ENCODE measurements at regions not wholly inside any gene's neighbourhood (a gene's known extent, or its start where the extent isn't known, plus 50 kb on each side); places are given as distances from the start of the nearest gene placed in this dataset.

GRCh38 chr3:27826448-27826847 lies 104.3 kb upstream of the EOMES start:
- H3K4me3 Mint-ChIP-seq, result peak overlapping the region in 1 of 2 donors; percentile 23
- H3K9me3 Mint-ChIP-seq, result no peaks in the 10 kb centered on the region
- peaks cover 21% of the 10 kb centered on the region in 2 donors for H3K4me1 Mint-ChIP-seq (ENCODE audit: low read depth in 2 of 2)
- H3K36me3 Mint-ChIP-seq (ENCODE audit: insufficient read depth), result no peaks in the 10 kb centered on the region
- ATAC-seq (replicated peaks), result peak; percentile 59
- H3K27ac Mint-ChIP-seq, result no peak overlapping the region
- no peaks in the 10 kb centered on the region for H3K27me3 Mint-ChIP-seq
- DNase-seq, result no peak

- Mint-ChIP-seq H3K27me3 (no peaks in the 10 kb centered on the region), H3K4me1 (ENCODE audit: low read depth in 2 of 2) (peaks cover 21% of the 10 kb centered on the region in 2 donors), H3K36me3 (ENCODE audit: insufficient read depth) (no peaks in the 10 kb centered on the region), H3K4me3 (no peak overlapping the region), H3K9me3 (peaks cover 0 to 2% of the 10 kb centered on the region in 2 donors), H3K27ac (no peak overlapping the region)
- DNase-seq, result no peak
- peak; percentile 32 for ATAC-seq (replicated peaks)
These were observed 104.9 kb upstream of the EOMES start for GRCh38 chr3:27827041-27827440.

- peaks cover 27 to 45% of the 10 kb centered on the region in 2 donors for H3K4me1 Mint-ChIP-seq (ENCODE audit: low read depth in 2 of 2)
- H3K9me3 Mint-ChIP-seq, result no peaks in the 10 kb centered on the region
- peak overlapping the region in 1 of 2 donors; percentile 36 for H3K4me3 Mint-ChIP-seq
- H3K36me3 Mint-ChIP-seq (ENCODE audit: insufficient read depth), result no peaks in the 10 kb centered on the region
- H3K27ac Mint-ChIP-seq, result peak overlapping the region in 1 of 2 donors; percentile 67
- no peaks in the 10 kb centered on the region for H3K27me3 Mint-ChIP-seq
- ATAC-seq (replicated peaks) (peak; percentile 86), DNase-seq (peak; percentile 4 to 14 (median 7))
These were observed 118.9 kb upstream of the EOMES start for GRCh38 chr3:27840807-27841594.

- no peak for ATAC-seq (replicated peaks)
- no peaks in the 10 kb centered on the region for H3K9me3 Mint-ChIP-seq
- H3K4me3 Mint-ChIP-seq, result no peak overlapping the region
- DNase-seq, result no peak
- peaks cover 34 to 43% of the 10 kb centered on the region in 2 donors for H3K4me1 Mint-ChIP-seq (ENCODE audit: low read depth in 2 of 2)
- H3K27me3 Mint-ChIP-seq, result no peaks in the 10 kb centered on the region
- H3K27ac Mint-ChIP-seq, result no peak overlapping the region
- no peaks in the 10 kb centered on the region for H3K36me3 Mint-ChIP-seq (ENCODE audit: insufficient read depth)
These were observed 122.0 kb upstream of the EOMES start for GRCh38 chr3:27844052-27844675.

GRCh38 chr3:27847697-27848096 lies 125.6 kb upstream of the EOMES start:
- no peaks in the 10 kb centered on the region for H3K9me3 Mint-ChIP-seq
- H3K4me3 Mint-ChIP-seq, result no peak overlapping the region
- H3K4me1 Mint-ChIP-seq (ENCODE audit: low read depth in 2 of 2), result peaks cover 18 to 19% of the 10 kb centered on the region in 2 donors
- H3K36me3 Mint-ChIP-seq (ENCODE audit: insufficient read depth), result peaks cover 3% of the 10 kb centered on the region
- no peaks in the 10 kb centered on the region for H3K27me3 Mint-ChIP-seq
- H3K27ac Mint-ChIP-seq, result no peak overlapping the region
- no peak for DNase-seq
- ATAC-seq (replicated peaks), result no peak

GRCh38 chr3:27848826-27849225 lies 126.7 kb upstream of the EOMES start:
- Mint-ChIP-seq H3K4me1 (ENCODE audit: low read depth in 2 of 2) (peaks cover 12 to 14% of the 10 kb centered on the region in 2 donors), H3K36me3 (ENCODE audit: insufficient read depth) (peaks cover 3% of the 10 kb centered on the region), H3K4me3 (peak overlapping the region; percentile 1 to 2), H3K9me3 (peaks cover 0 to 2% of the 10 kb centered on the region in 2 donors), H3K27ac (no peak overlapping the region), H3K27me3 (no peaks in the 10 kb centered on the region)
- no peak for DNase-seq
- ATAC-seq (replicated peaks), result peak; percentile 52

GRCh38 chr3:27859821-27860220 lies 137.7 kb upstream of the EOMES start:
- H3K4me1 Mint-ChIP-seq (ENCODE audit: low read depth in 2 of 2), result peaks cover 27 to 47% of the 10 kb centered on the region in 2 donors

GRCh38 chr3:27861046-27862036 lies 139.2 kb upstream of the EOMES start:
- Mint-ChIP-seq H3K27ac (peak overlapping the region; percentile 72 to 80), H3K36me3 (ENCODE audit: insufficient read depth) (no peaks in the 10 kb centered on the region), H3K9me3 (no peaks in the 10 kb centered on the region), H3K4me1 (ENCODE audit: low read depth in 2 of 2) (peaks cover 27 to 47% of the 10 kb centered on the region in 2 donors), H3K27me3 (no peaks in the 10 kb centered on the region), H3K4me3 (peak overlapping the region; percentile 22 to 47)
- DNase-seq, result peak; percentile 30 to 48 (median 31)
- ATAC-seq (replicated peaks), result peak; percentile 99

More at GRCh38 chr3:27859821-27860220, 137.7 kb upstream of the EOMES start:
- Mint-ChIP-seq H3K9me3 (no peaks in the 10 kb centered on the region), H3K36me3 (ENCODE audit: insufficient read depth) (no peaks in the 10 kb centered on the region), H3K27me3 (no peaks in the 10 kb centered on the region), H3K27ac (peak overlapping the region in 1 of 2 donors; percentile 15), H3K4me3 (no peak overlapping the region)
- no peak for ATAC-seq (replicated peaks)
- DNase-seq, result no peak

GRCh38 chr3:27865731-27866130 lies 143.6 kb upstream of the EOMES start:
- peaks cover 12 to 14% of the 10 kb centered on the region in 2 donors for H3K4me1 Mint-ChIP-seq (ENCODE audit: low read depth in 2 of 2)
- no peak overlapping the region for H3K27ac Mint-ChIP-seq

GRCh38 chr3:27869152-27869551 lies 147.0 kb upstream of the EOMES start:
- H3K4me3 Mint-ChIP-seq, result no peak overlapping the region
- H3K27ac Mint-ChIP-seq, result no peak overlapping the region
- no peaks in the 10 kb centered on the region for H3K36me3 Mint-ChIP-seq (ENCODE audit: insufficient read depth)
- H3K27me3 Mint-ChIP-seq, result no peaks in the 10 kb centered on the region
- DNase-seq (no peak), ATAC-seq (replicated peaks) (no peak)
- peaks cover 6 to 27% of the 10 kb centered on the region in 2 donors for H3K9me3 Mint-ChIP-seq
- peaks cover 0 to 8% of the 10 kb centered on the region in 2 donors for H3K4me1 Mint-ChIP-seq (ENCODE audit: low read depth in 2 of 2)

More at GRCh38 chr3:27865731-27866130, 143.6 kb upstream of the EOMES start:
- Mint-ChIP-seq H3K27me3 (no peaks in the 10 kb centered on the region), H3K4me3 (no peak overlapping the region), H3K9me3 (peaks cover 6 to 26% of the 10 kb centered on the region in 2 donors), H3K36me3 (ENCODE audit: insufficient read depth) (no peaks in the 10 kb centered on the region)
- ATAC-seq (replicated peaks), result no peak
- no peak for DNase-seq

- Mint-ChIP-seq H3K4me1 (ENCODE audit: low read depth in 2 of 2) (peaks cover 38 to 46% of the 10 kb centered on the region in 2 donors), H3K36me3 (ENCODE audit: insufficient read depth) (peaks cover 4% of the 10 kb centered on the region), H3K4me3 (peak overlapping the region; percentile 2 to 39), H3K9me3 (no peaks in the 10 kb centered on the region), H3K27ac (peak overlapping the region in 1 of 2 donors; percentile 59), H3K27me3 (no peaks in the 10 kb centered on the region)
- ATAC-seq (replicated peaks), result peak; percentile 12
- DNase-seq, result peak in 1 of 3 experiments; percentile 10
These were observed 155.2 kb upstream of the EOMES start for GRCh38 chr3:27877061-27878013.

- Mint-ChIP-seq H3K27ac (peak overlapping the region in 1 of 2 donors; percentile 59), H3K4me1 (ENCODE audit: low read depth in 2 of 2) (peaks cover 38 to 45% of the 10 kb centered on the region in 2 donors), H3K27me3 (no peaks in the 10 kb centered on the region), H3K36me3 (ENCODE audit: insufficient read depth) (peaks cover 4% of the 10 kb centered on the region), H3K9me3 (no peaks in the 10 kb centered on the region), H3K4me3 (peak overlapping the region; percentile 2 to 39)
- ATAC-seq (replicated peaks) (no peak), DNase-seq (no peak)
These were observed 155.9 kb upstream of the EOMES start for GRCh38 chr3:27878014-27878383.

Data from effector memory CD8-positive, alpha-beta T cell (primary cell).